Fibroblast of lung (primary cell): ENCODE measurements at regions not wholly inside any gene's neighbourhood (a gene's known extent, or its start where the extent isn't known, plus 50 kb on each side); places are given as distances from the start of the nearest gene placed in this dataset.

Experiments
- DNase-seq, 2 donors: peaks; one replicate each; pipeline versions ENCODE4 v3.0.0 to v3.0.0-alpha.2; 2010; ENCODE audit warnings: low read depth in 2 of 2
- H2AFZ ChIP-seq: 2 replicates; pipeline ENCODE4 v1.5.1; 2012; ENCODE audit warnings: low read length, control low read depth, inconsistent platforms
- H3K27ac ChIP-seq: 2 replicates; pipeline ENCODE4 v1.5.1; 2011; ENCODE audit warnings: low read length, control low read depth; ENCODE audit not compliant: insufficient read depth
- H3K27me3 ChIP-seq: 2 replicates; pipeline ENCODE4 v1.5.1; 2011; ENCODE audit warnings: mild to moderate bottlenecking, low read length; ENCODE audit not compliant: control insufficient read depth, insufficient read depth
- H3K36me3 ChIP-seq: 2 replicates; pipeline ENCODE4 v1.5.1; 2011; ENCODE audit warnings: low read length; ENCODE audit not compliant: control insufficient read depth, insufficient read depth
- H3K4me1 ChIP-seq: 2 replicates; pipeline ENCODE4 v1.5.1; 2011; ENCODE audit warnings: low read length; ENCODE audit not compliant: control insufficient read depth, insufficient read depth; ENCODE audit errors: extremely low read depth
- H3K4me2 ChIP-seq: 2 replicates; pipeline ENCODE4 v1.5.1; 2011; ENCODE audit warnings: low read length, control low read depth; ENCODE audit not compliant: insufficient read depth; ENCODE audit errors: extremely low read depth
- H3K4me3 ChIP-seq, 4 experiments: fragments of 200-600 bp in 1 of 4; sonication (generic) in 1 of 4; replicated peaks in 1 of 4; 2 replicates each; pipeline ENCODE4 v1.5.1; 2011 to 2016; ENCODE audit warnings: low read length in 4 of 4, low read depth in 3 of 4, mild to moderate bottlenecking in 3 of 4, control low read depth in 2 of 4, inconsistent platforms in 1 of 4, mixed read lengths in 1 of 4; ENCODE audit not compliant: insufficient read depth in 1 of 4; ENCODE audit errors: control extremely low read depth in 1 of 4
- H3K79me2 ChIP-seq: 2 replicates; pipeline ENCODE4 v1.5.1; 2012; ENCODE audit warnings: mild to moderate bottlenecking, low read length, inconsistent platforms; ENCODE audit not compliant: control insufficient read depth, insufficient read depth
- H3K9ac ChIP-seq: 2 replicates; pipeline ENCODE4 v1.5.1; 2011; ENCODE audit warnings: mild to moderate bottlenecking, low read length, control low read depth; ENCODE audit not compliant: insufficient read depth
- H3K9me3 ChIP-seq: 2 replicates; pipeline ENCODE4 v1.5.1; 2012; ENCODE audit warnings: low read depth, low read length; ENCODE audit not compliant: control insufficient read depth, insufficient read depth
- H4K20me1 ChIP-seq: 2 replicates; pipeline ENCODE4 v1.5.1; 2011; ENCODE audit warnings: low read length; ENCODE audit not compliant: control insufficient read depth, insufficient read depth; ENCODE audit errors: extremely low read depth
- EZH2 ChIP-seq: IDR thresholded peaks from 2 replicates; pipeline ENCODE4 v1.5.1; 2012; ENCODE audit warnings: low read length, control low read depth, mild to moderate bottlenecking; ENCODE audit errors: missing control alignments
- TF ChIP-seq, protein P1 (sequence below), 2 donors: IDR thresholded peaks in 1 of 2; conservative IDR thresholded peaks in 1 of 2; 1 replicate in 1 of 2; 2 replicates in 1 of 2; pipeline ENCODE4 v1.5.1; 2011 to 2012; ENCODE audit warnings: low read length in 2 of 2, control low read depth in 1 of 2, inconsistent platforms in 1 of 2, low read depth in 1 of 2, mild to moderate bottlenecking in 1 of 2

GRCh38 chr4:181752516-181752915, 490.7 kb upstream of the TENM3 start:
- no peaks in the 10 kb centered on the region for H3K4me1 ChIP-seq
- H3K4me2 ChIP-seq: no peak overlapping the region
- H3K27me3 ChIP-seq: no peaks in the 10 kb centered on the region
- no peak overlapping the region for H3K27ac ChIP-seq
- H3K36me3 ChIP-seq: no peaks in the 10 kb centered on the region
- H2AFZ ChIP-seq: no peak overlapping the region
- no peak overlapping the region for H3K9ac ChIP-seq
- no peaks in the 10 kb centered on the region for H4K20me1 ChIP-seq
- no peaks in the 10 kb centered on the region for H3K79me2 ChIP-seq
- TF ChIP-seq EZH2: no peak
- TF ChIP-seq, protein P1, sequence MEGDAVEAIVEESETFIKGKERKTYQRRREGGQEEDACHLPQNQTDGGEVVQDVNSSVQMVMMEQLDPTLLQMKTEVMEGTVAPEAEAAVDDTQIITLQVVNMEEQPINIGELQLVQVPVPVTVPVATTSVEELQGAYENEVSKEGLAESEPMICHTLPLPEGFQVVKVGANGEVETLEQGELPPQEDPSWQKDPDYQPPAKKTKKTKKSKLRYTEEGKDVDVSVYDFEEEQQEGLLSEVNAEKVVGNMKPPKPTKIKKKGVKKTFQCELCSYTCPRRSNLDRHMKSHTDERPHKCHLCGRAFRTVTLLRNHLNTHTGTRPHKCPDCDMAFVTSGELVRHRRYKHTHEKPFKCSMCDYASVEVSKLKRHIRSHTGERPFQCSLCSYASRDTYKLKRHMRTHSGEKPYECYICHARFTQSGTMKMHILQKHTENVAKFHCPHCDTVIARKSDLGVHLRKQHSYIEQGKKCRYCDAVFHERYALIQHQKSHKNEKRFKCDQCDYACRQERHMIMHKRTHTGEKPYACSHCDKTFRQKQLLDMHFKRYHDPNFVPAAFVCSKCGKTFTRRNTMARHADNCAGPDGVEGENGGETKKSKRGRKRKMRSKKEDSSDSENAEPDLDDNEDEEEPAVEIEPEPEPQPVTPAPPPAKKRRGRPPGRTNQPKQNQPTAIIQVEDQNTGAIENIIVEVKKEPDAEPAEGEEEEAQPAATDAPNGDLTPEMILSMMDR (conservative IDR thresholded peaks at IDR 0.05 in 1 of 2, IDR thresholded peaks at IDR 0.05 in 1 of 2; ENCODE audit: low read depth in 1 of 2, low read length in 2 of 2): no peak
- no peak overlapping the region for H3K4me3 ChIP-seq
- DNase-seq: no peak
- no peaks in the 10 kb centered on the region for H3K9me3 ChIP-seq

GRCh38 chr4:181753207-181753606, 490.0 kb upstream of the TENM3 start:
- no peak for DNase-seq
- Histone ChIP-seq H3K27ac (no peak overlapping the region), H3K4me1 (no peaks in the 10 kb centered on the region)

DNA sequence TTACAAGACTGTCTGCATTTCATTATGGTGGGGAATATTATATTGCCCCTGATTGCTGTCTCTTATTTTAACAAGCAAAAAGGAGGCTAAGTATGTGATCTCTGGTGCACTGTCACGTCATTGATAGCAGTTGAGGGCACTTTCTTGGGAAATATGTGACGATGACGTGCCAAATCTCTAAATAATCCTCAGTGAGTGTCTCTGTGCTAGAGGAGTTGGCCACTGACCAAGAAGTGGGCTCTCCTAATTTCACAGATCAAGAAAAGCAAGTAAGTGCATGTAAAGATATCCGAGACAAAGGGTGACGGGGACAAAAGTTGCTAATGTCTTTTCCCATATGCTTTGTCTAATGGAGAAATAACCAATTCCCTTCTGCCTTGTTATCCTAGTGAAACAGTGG, 487.4 kb upstream of the TENM3 start:
- no peak for TF ChIP-seq EZH2
- TF ChIP-seq, protein P1 (conservative IDR thresholded peaks at IDR 0.05 in 1 of 2, IDR thresholded peaks at IDR 0.05 in 1 of 2; ENCODE audit: low read depth in 1 of 2, low read length in 2 of 2): no peak
- Histone ChIP-seq H3K79me2 (no peaks in the 10 kb centered on the region), H3K9ac (no peak overlapping the region), H3K4me1 (no peaks in the 10 kb centered on the region), H3K27ac (no peak overlapping the region), H3K9me3 (no peaks in the 10 kb centered on the region), H3K27me3 (no peaks in the 10 kb centered on the region), H3K36me3 (no peaks in the 10 kb centered on the region), H3K4me3 (no peak overlapping the region), H4K20me1 (no peaks in the 10 kb centered on the region), H3K4me2 (no peak overlapping the region), H2AFZ (no peak overlapping the region)
- DNase-seq: no peak

More at GRCh38 chr4:181753207-181753606, 490.0 kb upstream of the TENM3 start:
- Histone ChIP-seq H4K20me1 (no peaks in the 10 kb centered on the region), H3K79me2 (no peaks in the 10 kb centered on the region), H3K27me3 (no peaks in the 10 kb centered on the region), H3K36me3 (no peaks in the 10 kb centered on the region), H3K4me2 (no peak overlapping the region), H3K9me3 (no peaks in the 10 kb centered on the region), H3K4me3 (no peak overlapping the region), H2AFZ (no peak overlapping the region), H3K9ac (no peak overlapping the region)
- TF ChIP-seq EZH2: no peak
- TF ChIP-seq, protein P1 (conservative IDR thresholded peaks at IDR 0.05 in 1 of 2, IDR thresholded peaks at IDR 0.05 in 1 of 2; ENCODE audit: low read depth in 1 of 2, low read length in 2 of 2): no peak
